Esophagus squamous epithelium (tissue), 4 donors: ENCODE measurements at regions not wholly inside any gene's neighbourhood (a gene's known extent, or its start where the extent isn't known, plus 50 kb on each side); places are given as distances from the start of the nearest gene placed in this dataset.

Experiments used
- CTCF ChIP-seq, 6 experiments: fragments of 450-650 bp in 4 of 6; fragments of 200-600 bp in 2 of 6; sonication (generic) in 2 of 6; IDR thresholded peaks; one replicate each; pipeline ENCODE4 v1.5.1; 2016 to 2019; ENCODE audit warnings: antibody characterized with exemption in 6 of 6, mild to moderate bottlenecking in 4 of 6, moderate library complexity in 4 of 6
- POLR2A ChIP-seq, 4 donors: fragments of 450-650 bp; IDR thresholded peaks; one replicate each; pipeline ENCODE4 v1.6.1; 2017; ENCODE audit warnings: antibody characterized with exemption in 4 of 4, mild to moderate bottlenecking in 4 of 4, moderate library complexity in 3 of 4

- no peak for TF ChIP-seq POLR2A (IDR thresholded peaks at IDR 0.05)
- TF ChIP-seq CTCF (IDR thresholded peaks at IDR 0.05), result no peak
These were observed 837.0 kb downstream of the DIAPH3 start for GRCh38 chr13:59326717-59327116.
